ENCODE measurements at regions not wholly inside any gene's neighbourhood (a gene's known extent, or its start where the extent isn't known, plus 50 kb on each side); places are given as distances from the start of the nearest gene placed in this dataset.

DNA sequence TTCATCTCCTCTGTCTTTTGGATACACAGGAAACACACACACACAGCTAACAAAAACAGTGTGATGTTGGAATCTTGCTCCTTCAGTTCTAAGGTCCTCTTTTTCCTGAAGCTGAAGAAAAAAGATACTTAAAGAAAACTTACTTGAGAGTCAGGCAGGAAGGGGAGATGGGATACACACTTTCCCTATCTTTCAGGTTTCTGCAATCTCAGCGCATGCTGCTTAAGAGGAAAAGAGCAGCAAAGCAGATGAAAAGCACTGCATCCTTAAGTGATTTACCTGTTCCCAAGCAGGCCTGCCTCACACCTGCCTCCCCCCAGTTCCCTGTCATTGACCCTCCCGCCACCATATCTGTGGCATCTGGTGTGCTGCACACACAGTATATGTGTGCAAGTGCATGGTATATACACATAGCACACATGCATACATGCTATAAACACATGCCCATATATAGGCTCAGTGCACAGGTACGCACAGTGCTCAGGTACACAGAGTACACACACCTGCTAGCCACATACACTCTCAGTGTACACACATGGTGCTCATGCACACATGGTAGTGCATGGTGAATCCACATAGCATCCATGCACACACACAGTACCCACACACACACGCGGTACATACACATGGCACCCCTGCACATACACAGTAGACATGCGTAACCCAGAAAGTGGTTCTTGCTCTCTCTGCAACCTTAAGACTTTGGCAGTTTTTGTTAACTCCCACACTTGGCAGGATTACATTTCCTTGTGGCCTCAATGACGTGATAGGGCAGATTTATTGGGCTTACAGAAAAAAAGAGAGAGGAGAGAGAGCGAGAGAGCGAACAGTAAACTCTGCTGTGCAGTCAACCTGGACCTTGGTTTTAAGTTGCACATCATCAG lies 166.9 kb downstream of the TOMM20 start:
- no peak for TF ChIP-seq CTCF (IDR thresholded peaks at IDR 0.05; ENCODE audit: low read depth, low read length, missing control alignments)
- DNase-seq (ENCODE audit: low read depth): peak; percentile 79
- no peak overlapping the region for H3K4me3 ChIP-seq (ENCODE audit: low read depth, low read length)
- in situ Hi-C loops (cut with HindIII; ENCODE audit: low sequenced_read_pairs): no loop called here

GRCh38 chr1:234960722-234961455 lies 167.7 kb downstream of the TOMM20 start:
- in situ Hi-C loops (cut with HindIII; ENCODE audit: low sequenced_read_pairs): no loop called here
- DNase-seq (ENCODE audit: low read depth): no peak
- H3K4me3 ChIP-seq (ENCODE audit: low read depth, low read length): no peak overlapping the region
- TF ChIP-seq CTCF (IDR thresholded peaks at IDR 0.05; ENCODE audit: low read depth, low read length, missing control alignments): no peak

DNA sequence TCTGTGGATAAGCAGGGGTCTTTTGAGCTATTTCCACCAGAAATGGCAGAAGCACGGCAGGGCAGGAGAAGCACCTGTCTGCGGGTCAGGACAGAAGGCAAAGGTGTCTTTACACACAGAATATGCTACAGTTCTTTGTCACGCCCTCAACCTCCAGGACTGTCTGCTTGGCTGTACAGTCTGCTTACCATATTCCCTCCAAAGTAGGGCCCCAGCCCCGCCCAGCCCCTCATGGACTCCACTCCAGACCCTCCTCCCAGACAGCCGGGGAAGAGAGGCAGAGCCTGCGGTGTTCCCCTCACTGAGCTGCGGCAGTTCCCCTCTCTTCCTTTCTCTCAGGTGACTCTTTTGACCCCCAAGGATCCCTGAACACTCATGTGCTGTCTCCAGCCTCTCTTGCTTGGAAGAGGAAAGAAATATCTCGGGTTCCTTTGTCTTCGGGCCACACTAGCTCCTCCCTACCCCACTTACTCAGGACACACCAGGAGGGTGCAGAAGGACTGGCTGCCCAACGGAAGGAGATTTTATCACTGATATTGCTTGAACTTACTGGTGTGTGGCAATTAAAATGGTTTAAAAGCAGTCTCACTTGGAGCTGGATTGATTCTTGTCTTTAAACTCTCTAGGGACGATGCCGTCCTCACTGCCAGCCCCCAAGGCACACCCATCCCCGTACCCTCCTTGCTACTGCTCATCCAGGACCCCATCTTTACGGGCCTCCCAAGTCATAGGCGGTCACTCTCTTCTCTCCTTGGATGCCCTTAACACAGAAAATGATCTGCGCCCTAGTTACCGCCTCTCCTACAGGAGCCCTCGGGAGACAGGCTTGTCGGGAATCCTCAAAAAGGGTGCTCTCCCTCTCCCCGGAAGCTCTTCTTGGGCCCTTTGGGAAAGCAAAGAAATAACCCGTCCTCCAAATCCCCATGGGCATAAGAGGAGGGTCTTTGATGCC lies 169.7 kb downstream of the TOMM20 start:
- no peak overlapping the region for H3K4me3 ChIP-seq (ENCODE audit: low read depth, low read length)
- no peak for TF ChIP-seq CTCF (IDR thresholded peaks at IDR 0.05; ENCODE audit: low read depth, low read length, missing control alignments)
- DNase-seq (ENCODE audit: low read depth): no peak
- in situ Hi-C loops (cut with HindIII; ENCODE audit: low sequenced_read_pairs): loop anchor here (5.0 kb wide), 3 partner anchors 122 to 357 kb away; no protein-coding TSS in a partner anchor

DNA sequence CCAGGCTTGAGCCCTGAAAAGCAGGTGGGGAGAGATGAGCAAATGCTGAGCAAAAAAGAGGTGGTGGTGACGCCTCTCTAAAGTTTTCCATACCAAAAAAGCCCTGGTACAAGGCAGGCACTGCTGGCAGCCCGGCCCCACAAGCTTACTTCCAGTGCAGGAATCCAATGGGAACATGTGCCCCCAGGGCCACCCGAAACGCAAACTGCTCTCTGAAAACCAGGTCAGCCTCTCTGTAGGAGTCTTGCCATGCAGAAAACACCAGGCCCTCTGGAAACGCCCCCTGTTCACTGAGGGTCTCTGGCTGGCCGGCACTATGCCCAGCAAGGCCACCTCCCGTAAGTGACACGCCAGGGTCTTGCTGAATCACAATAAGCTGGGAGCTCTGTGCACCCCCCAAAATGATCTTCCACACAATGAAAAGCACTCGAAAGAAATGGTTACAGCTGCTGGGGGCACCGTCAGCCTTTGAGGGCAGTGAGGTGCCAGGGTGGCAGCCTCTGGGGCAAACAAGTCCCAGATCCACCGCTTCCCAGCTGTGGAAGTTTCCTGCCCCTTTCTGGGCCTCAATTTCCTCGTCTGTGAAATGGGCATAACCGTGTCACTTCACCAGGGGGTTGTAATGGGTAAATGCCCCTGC lies 170.5 kb downstream of the TOMM20 start:
- in situ Hi-C loops (cut with HindIII; ENCODE audit: low sequenced_read_pairs): loop anchor here (5.0 kb wide), 3 partner anchors 121 to 356 kb away; no protein-coding TSS in a partner anchor
- DNase-seq (ENCODE audit: low read depth): no peak
- no peak for TF ChIP-seq CTCF (IDR thresholded peaks at IDR 0.05; ENCODE audit: low read depth, low read length, missing control alignments)
- no peak overlapping the region for H3K4me3 ChIP-seq (ENCODE audit: low read depth, low read length)

- in situ Hi-C loops (cut with HindIII; ENCODE audit: low sequenced_read_pairs): loop anchor here (5.0 kb wide), 3 partner anchors 120 to 355 kb away; no protein-coding TSS in a partner anchor
- DNase-seq (ENCODE audit: low read depth): peak; percentile 95
- H3K4me3 ChIP-seq (ENCODE audit: low read depth, low read length): no peak overlapping the region
- no peak for TF ChIP-seq CTCF (IDR thresholded peaks at IDR 0.05; ENCODE audit: low read depth, low read length, missing control alignments)
Measured at GRCh38 chr1:234957330-234958065, 171.1 kb downstream of the TOMM20 start.

Measured in astrocyte of the cerebellum (primary cell).